ENCODE measurements at regions not wholly inside any gene's neighbourhood (a gene's known extent, or its start where the extent isn't known, plus 50 kb on each side); places are given as distances from the start of the nearest gene placed in this dataset.

DNA sequence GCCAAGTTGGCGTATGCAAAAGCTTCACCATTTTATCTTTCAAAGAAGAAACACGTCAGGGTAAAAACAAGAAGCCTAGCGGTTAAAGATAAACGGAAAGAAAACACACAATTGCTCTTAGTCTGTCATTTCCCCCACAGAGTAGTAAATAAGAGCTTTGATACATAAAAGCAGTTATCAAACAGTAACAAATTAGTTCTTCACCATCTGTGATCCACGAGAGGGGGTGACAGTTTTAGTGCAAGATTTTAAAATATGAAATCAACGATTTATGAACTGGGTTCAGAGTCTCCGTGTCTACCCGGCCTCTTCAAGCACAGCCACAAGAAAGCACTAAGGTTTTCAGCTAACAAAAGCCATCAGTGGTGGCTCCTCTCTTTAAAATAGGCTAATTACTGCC, 703.9 kb upstream of the ID2 start:
- TF ChIP-seq EZH2 (IDR thresholded peaks at IDR 0.05; ENCODE audit: insufficient read depth, poor library complexity, severe bottlenecking) (no peak), EZH2phosphoT487 (IDR thresholded peaks at IDR 0.05; ENCODE audit: insufficient read depth, low read depth) (no peak)

Measured in GM23248 (cell line).